ENCODE measurements at regions not wholly inside any gene's neighbourhood (a gene's known extent, or its start where the extent isn't known, plus 50 kb on each side); places are given as distances from the start of the nearest gene placed in this dataset.

- no peak for TF ChIP-seq ZNF274 (IDR thresholded peaks at IDR 0.05; ENCODE audit: low read depth, low read length)
- TF ChIP-seq YY1 (IDR thresholded peaks at IDR 0.05; ENCODE audit: insufficient read depth, insufficient read length), result no peak
These were observed 65.0 kb upstream of the MAGEB2 start for GRCh38 chrX:30150196-30150895.

Measured in NT2/D1 (cell line).